Large intestine (tissue), 3 donors: ENCODE measurements at regions not wholly inside any gene's neighbourhood (a gene's known extent, or its start where the extent isn't known, plus 50 kb on each side); places are given as distances from the start of the nearest gene placed in this dataset.

Experiments used
- DNase-seq, 2 donors: peaks; one replicate each; pipeline versions ENCODE4 v3.0.0 to v3.0.0-alpha.2; 2013
- H3K27ac ChIP-seq: one replicate; pipeline ENCODE4 v1.5.1; 2013; ENCODE audit warnings: low read length
- H3K27me3 ChIP-seq: 2 replicates; pipeline ENCODE4 v1.6.1; 2013; ENCODE audit warnings: low read length; ENCODE audit not compliant: control insufficient read depth, insufficient read depth
- H3K36me3 ChIP-seq: 2 replicates; pipeline ENCODE4 v1.6.1; 2013; ENCODE audit warnings: low read length; ENCODE audit not compliant: control insufficient read depth, insufficient read depth
- H3K4me1 ChIP-seq: one replicate; pipeline ENCODE4 v1.6.1; 2013; ENCODE audit warnings: low read length; ENCODE audit not compliant: control insufficient read depth, insufficient read depth
- H3K4me3 ChIP-seq: one replicate; pipeline ENCODE4 v1.5.1; 2013; ENCODE audit warnings: low read length
- H3K9me3 ChIP-seq: one replicate; pipeline ENCODE4 v1.6.1; 2013; ENCODE audit warnings: mild to moderate bottlenecking, low read depth, low read length, moderate library complexity; ENCODE audit not compliant: control insufficient read depth
- WGBS: methylation state at CpG from one replicate; pipeline ENCODE4 v1.1.5; 2013; ENCODE audit warnings: low lambda C conversion rate; ENCODE audit not compliant: insufficient coverage; 5-methylcytosine and 5-hydroxymethylcytosine counted together

- peak; percentile 94 to 97 for DNase-seq
- H3K27ac ChIP-seq, result peak overlapping the region; percentile 86
- H3K4me1 ChIP-seq, result peaks cover 48% of the 10 kb centered on the region
- H3K4me3 ChIP-seq, result no peak overlapping the region
- H3K36me3 ChIP-seq, result no peaks in the 10 kb centered on the region
- H3K9me3 ChIP-seq, result no peaks in the 10 kb centered on the region
- no CpG with 5 or more reads among the region's 8 CpGs for WGBS
- H3K27me3 ChIP-seq, result no peaks in the 10 kb centered on the region
Measured at GRCh38 chr16:79897453-79898146, 297.1 kb upstream of the MAF start.

- Histone ChIP-seq H3K27me3 (no peaks in the 10 kb centered on the region), H3K4me1 (peaks cover 48% of the 10 kb centered on the region), H3K27ac (peak overlapping the region; percentile 86), H3K4me3 (no peak overlapping the region), H3K36me3 (no peaks in the 10 kb centered on the region), H3K9me3 (no peaks in the 10 kb centered on the region)
- no peak for DNase-seq
- no CpG with 5 or more reads among the region's 2 CpGs for WGBS
Measured at GRCh38 chr16:79897104-79897452, 296.5 kb upstream of the MAF start.

- Histone ChIP-seq H3K4me3 (no peak overlapping the region), H3K27me3 (no peaks in the 10 kb centered on the region), H3K4me1 (peaks cover 53% of the 10 kb centered on the region), H3K27ac (peak overlapping the region; percentile 86), H3K9me3 (no peaks in the 10 kb centered on the region), H3K36me3 (no peaks in the 10 kb centered on the region)
- no CpG with 5 or more reads among the region's 6 CpGs for WGBS
- no peak for DNase-seq
Measured at GRCh38 chr16:79895917-79896203, 295.3 kb upstream of the MAF start.

- Histone ChIP-seq H3K4me3 (no peak overlapping the region), H3K4me1 (peaks cover 52% of the 10 kb centered on the region), H3K27me3 (no peaks in the 10 kb centered on the region), H3K27ac (peak overlapping the region; percentile 86), H3K9me3 (no peaks in the 10 kb centered on the region), H3K36me3 (no peaks in the 10 kb centered on the region)
- DNase-seq, result no peak
- WGBS, result 100% methylated on average over 3 of the region's 10 CpGs
Measured at GRCh38 chr16:79895053-79895916, 294.7 kb upstream of the MAF start.

GRCh38 chr16:79893445-79893844 lies 292.9 kb upstream of the MAF start:
- peaks cover 33% of the 10 kb centered on the region for H3K4me1 ChIP-seq
- WGBS, result no CpG with 5 or more reads among the region's 3 CpGs

GRCh38 chr16:79892278-79892677 lies 291.7 kb upstream of the MAF start:
- peak in 1 of 2 donors; percentile 38 for DNase-seq
- H3K9me3 ChIP-seq, result no peaks in the 10 kb centered on the region
- WGBS, result no CpG with 5 or more reads among the region's 3 CpGs
- no peak overlapping the region for H3K27ac ChIP-seq
- H3K27me3 ChIP-seq, result no peaks in the 10 kb centered on the region
- H3K4me1 ChIP-seq, result peaks cover 25% of the 10 kb centered on the region
- no peaks in the 10 kb centered on the region for H3K36me3 ChIP-seq
- H3K4me3 ChIP-seq, result no peak overlapping the region

More at GRCh38 chr16:79893445-79893844, 292.9 kb upstream of the MAF start:
- Histone ChIP-seq H3K27ac (no peak overlapping the region), H3K9me3 (no peaks in the 10 kb centered on the region), H3K27me3 (no peaks in the 10 kb centered on the region), H3K36me3 (no peaks in the 10 kb centered on the region), H3K4me3 (no peak overlapping the region)
- no peak for DNase-seq

- Histone ChIP-seq H3K36me3 (no peaks in the 10 kb centered on the region), H3K9me3 (no peaks in the 10 kb centered on the region), H3K27ac (no peak overlapping the region), H3K27me3 (no peaks in the 10 kb centered on the region), H3K4me3 (no peak overlapping the region), H3K4me1 (peaks cover 16% of the 10 kb centered on the region)
- DNase-seq, result peak in 1 of 2 donors; percentile 46
- no CpG with 5 or more reads among the region's 6 CpGs for WGBS
Measured at GRCh38 chr16:79891458-79891857, 290.9 kb upstream of the MAF start.

GRCh38 chr16:79887541-79888540 lies 287.3 kb upstream of the MAF start:
- H3K27ac ChIP-seq, result no peak overlapping the region
- no CpG with 5 or more reads among the region's 8 CpGs for WGBS
- no peaks in the 10 kb centered on the region for H3K36me3 ChIP-seq
- no peak for DNase-seq
- no peak overlapping the region for H3K4me3 ChIP-seq
- H3K27me3 ChIP-seq, result no peaks in the 10 kb centered on the region
- no peaks in the 10 kb centered on the region for H3K9me3 ChIP-seq
- peaks cover 4% of the 10 kb centered on the region for H3K4me1 ChIP-seq

GRCh38 chr16:79885320-79885719 lies 284.8 kb upstream of the MAF start:
- Histone ChIP-seq H3K36me3 (no peaks in the 10 kb centered on the region), H3K4me3 (no peak overlapping the region), H3K27ac (no peak overlapping the region), H3K27me3 (no peaks in the 10 kb centered on the region), H3K4me1 (no peaks in the 10 kb centered on the region), H3K9me3 (no peaks in the 10 kb centered on the region)
- no peak for DNase-seq
- WGBS, result no CpG with 5 or more reads among the region's 7 CpGs

- H3K4me1 ChIP-seq, result no peaks in the 10 kb centered on the region
- no peak overlapping the region for H3K4me3 ChIP-seq
- no peaks in the 10 kb centered on the region for H3K9me3 ChIP-seq
- H3K27me3 ChIP-seq, result no peaks in the 10 kb centered on the region
- WGBS, result 71% methylated on average over 2 of the region's 4 CpGs
- no peak overlapping the region for H3K27ac ChIP-seq
- H3K36me3 ChIP-seq, result no peaks in the 10 kb centered on the region
- DNase-seq, result no peak
Measured at GRCh38 chr16:79883494-79883893, 283.0 kb upstream of the MAF start.
